Large intestine (tissue), 3 donors: ENCODE measurements at regions not wholly inside any gene's neighbourhood (a gene's known extent, or its start where the extent isn't known, plus 50 kb on each side); places are given as distances from the start of the nearest gene placed in this dataset.
"Not testable (repeated sequence)": the region's sequence is repeated elsewhere in the genome, so short reads cannot be mapped to it uniquely, and the experiment has no call there.

Source experiments
- DNase-seq, 2 donors: peaks; one replicate each; pipeline versions ENCODE4 v3.0.0 to v3.0.0-alpha.2; 2013
- H3K27ac ChIP-seq: one replicate; pipeline ENCODE4 v1.5.1; 2013; ENCODE audit warnings: low read length
- H3K27me3 ChIP-seq: 2 replicates; pipeline ENCODE4 v1.6.1; 2013; ENCODE audit warnings: low read length; ENCODE audit not compliant: control insufficient read depth, insufficient read depth
- H3K36me3 ChIP-seq: 2 replicates; pipeline ENCODE4 v1.6.1; 2013; ENCODE audit warnings: low read length; ENCODE audit not compliant: control insufficient read depth, insufficient read depth
- H3K4me1 ChIP-seq: one replicate; pipeline ENCODE4 v1.6.1; 2013; ENCODE audit warnings: low read length; ENCODE audit not compliant: control insufficient read depth, insufficient read depth
- H3K4me3 ChIP-seq: one replicate; pipeline ENCODE4 v1.5.1; 2013; ENCODE audit warnings: low read length
- H3K9me3 ChIP-seq: one replicate; pipeline ENCODE4 v1.6.1; 2013; ENCODE audit warnings: mild to moderate bottlenecking, low read depth, low read length, moderate library complexity; ENCODE audit not compliant: control insufficient read depth
- WGBS: methylation state at CpG from one replicate; pipeline ENCODE4 v1.1.5; 2013; ENCODE audit warnings: low lambda C conversion rate; ENCODE audit not compliant: insufficient coverage; 5-methylcytosine and 5-hydroxymethylcytosine counted together

- H3K4me3 ChIP-seq = no peak overlapping the region
- H3K27me3 ChIP-seq = no peaks in the 10 kb centered on the region
- H3K27ac ChIP-seq = no peak overlapping the region
- no peaks in the 10 kb centered on the region for H3K9me3 ChIP-seq
- WGBS = 67% methylated on average over 1 of the region's 1 CpG
- H3K4me1 ChIP-seq = no peaks in the 10 kb centered on the region
- no peaks in the 10 kb centered on the region for H3K36me3 ChIP-seq
- DNase-seq = no peak
These were observed 670.5 kb upstream of the ATXN7L3B start for GRCh38 chr12:73867147-73867546.

GRCh38 chr12:73877291-73877690 lies 660.3 kb upstream of the ATXN7L3B start:
- H3K4me3 ChIP-seq, H3K27me3 ChIP-seq, H3K27ac ChIP-seq, H3K4me1 ChIP-seq, H3K9me3 ChIP-seq, DNase-seq, H3K36me3 ChIP-seq: not testable (repeated sequence)
- no CpG with 5 or more reads among the region's 6 CpGs for WGBS

GRCh38 chr12:73892201-73892600 lies 645.4 kb upstream of the ATXN7L3B start:
- DNase-seq = peak in 1 of 2 donors; percentile 57
- no peaks in the 10 kb centered on the region for H3K9me3 ChIP-seq
- H3K27me3 ChIP-seq = no peaks in the 10 kb centered on the region
- no CpG with 5 or more reads among the region's 1 CpG for WGBS
- H3K4me3 ChIP-seq = no peak overlapping the region
- no peaks in the 10 kb centered on the region for H3K4me1 ChIP-seq
- no peaks in the 10 kb centered on the region for H3K36me3 ChIP-seq
- no peak overlapping the region for H3K27ac ChIP-seq

- Histone ChIP-seq H3K27ac (no peak overlapping the region), H3K4me1 (no peaks in the 10 kb centered on the region), H3K4me3 (no peak overlapping the region), H3K36me3 (no peaks in the 10 kb centered on the region), H3K9me3 (no peaks in the 10 kb centered on the region), H3K27me3 (no peaks in the 10 kb centered on the region)
- WGBS = 70% methylated on average over 2 of the region's 4 CpGs
- no peak for DNase-seq
These were observed 639.0 kb upstream of the ATXN7L3B start for GRCh38 chr12:73898645-73899044.

DNA sequence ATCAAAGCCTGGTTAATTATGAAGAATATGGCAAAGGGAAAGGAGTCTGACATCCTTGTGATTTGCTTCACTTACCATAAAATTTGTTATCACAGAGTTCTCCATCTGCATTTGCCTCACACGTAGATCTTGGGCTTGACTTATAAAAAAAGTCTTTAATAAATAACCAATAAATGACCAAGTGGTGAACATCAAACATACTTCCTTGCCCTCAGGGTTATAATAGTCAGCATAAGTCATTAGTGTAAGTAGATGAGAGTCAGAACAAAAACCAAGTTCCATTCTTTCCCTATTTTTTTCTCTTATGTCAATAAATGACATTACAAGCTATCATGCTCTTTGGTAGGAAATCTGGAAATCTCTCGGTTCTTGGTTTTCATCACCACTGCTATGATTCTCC lies 635.4 kb upstream of the ATXN7L3B start:
- WGBS = 90% methylated on average over 1 of the region's 2 CpGs

DNA sequence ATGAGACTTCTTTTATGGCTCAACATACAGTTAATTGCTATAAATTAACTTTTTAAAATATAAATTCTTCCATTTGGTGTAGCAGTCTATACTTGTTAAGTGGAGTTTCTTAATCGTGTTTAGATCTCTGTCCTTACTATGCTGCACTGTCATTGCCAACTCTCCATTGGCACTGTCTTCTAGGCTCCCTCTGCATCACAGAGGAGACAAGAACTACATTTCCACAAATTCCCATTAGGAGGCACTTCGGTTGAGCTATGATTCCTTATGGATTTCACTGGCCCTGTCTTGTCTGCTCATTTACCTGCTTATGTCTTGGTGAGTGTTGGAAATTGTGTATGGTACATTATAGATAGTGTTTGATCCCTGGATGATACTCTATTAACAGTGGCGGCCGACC lies 630.9 kb upstream of the ATXN7L3B start:
- Histone ChIP-seq H3K9me3 (no peaks in the 10 kb centered on the region), H3K4me1 (no peaks in the 10 kb centered on the region), H3K4me3 (no peak overlapping the region), H3K36me3 (no peaks in the 10 kb centered on the region), H3K27ac (no peak overlapping the region), H3K27me3 (no peaks in the 10 kb centered on the region)
- 96% methylated on average over 4 of the region's 4 CpGs for WGBS
- DNase-seq = no peak

More for the DNA sequence above, 635.4 kb upstream of the ATXN7L3B start:
- H3K36me3 ChIP-seq = no peaks in the 10 kb centered on the region
- H3K9me3 ChIP-seq = no peaks in the 10 kb centered on the region
- H3K4me3 ChIP-seq = no peak overlapping the region
- no peaks in the 10 kb centered on the region for H3K4me1 ChIP-seq
- H3K27me3 ChIP-seq = no peaks in the 10 kb centered on the region
- H3K27ac ChIP-seq = no peak overlapping the region
- no peak for DNase-seq

GRCh38 chr12:73935817-73936216 lies 601.8 kb upstream of the ATXN7L3B start:
- WGBS = no CpG with 5 or more reads among the region's 1 CpG
- Histone ChIP-seq H3K27me3 (no peaks in the 10 kb centered on the region), H3K4me3 (no peak overlapping the region), H3K36me3 (no peaks in the 10 kb centered on the region), H3K27ac (no peak overlapping the region), H3K9me3 (no peaks in the 10 kb centered on the region), H3K4me1 (no peaks in the 10 kb centered on the region)
- DNase-seq = no peak

- no peaks in the 10 kb centered on the region for H3K27me3 ChIP-seq
- no peak for DNase-seq
- no peaks in the 10 kb centered on the region for H3K36me3 ChIP-seq
- H3K4me1 ChIP-seq = no peaks in the 10 kb centered on the region
- 88% methylated on average over 5 of the region's 8 CpGs for WGBS
- no peak overlapping the region for H3K4me3 ChIP-seq
- H3K27ac ChIP-seq = no peak overlapping the region
- no peaks in the 10 kb centered on the region for H3K9me3 ChIP-seq
These were observed 590.2 kb upstream of the ATXN7L3B start for GRCh38 chr12:73947326-73948026.

GRCh38 chr12:73950507-73950906 lies 587.1 kb upstream of the ATXN7L3B start:
- no peaks in the 10 kb centered on the region for H3K27me3 ChIP-seq
- no peak overlapping the region for H3K4me3 ChIP-seq
- H3K9me3 ChIP-seq = no peaks in the 10 kb centered on the region
- no peak overlapping the region for H3K27ac ChIP-seq
- 14% methylated on average over 1 of the region's 1 CpG for WGBS
- no peaks in the 10 kb centered on the region for H3K4me1 ChIP-seq
- DNase-seq = no peak
- no peaks in the 10 kb centered on the region for H3K36me3 ChIP-seq

GRCh38 chr12:73951956-73952703 lies 585.5 kb upstream of the ATXN7L3B start:
- Histone ChIP-seq H3K9me3 (no peaks in the 10 kb centered on the region), H3K4me3 (no peak overlapping the region), H3K27ac (no peak overlapping the region), H3K36me3 (no peaks in the 10 kb centered on the region), H3K4me1 (no peaks in the 10 kb centered on the region), H3K27me3 (no peaks in the 10 kb centered on the region)
- DNase-seq = no peak
- 93% methylated on average over 3 of the region's 3 CpGs for WGBS

- Histone ChIP-seq H3K27ac (no peak overlapping the region), H3K4me3 (no peak overlapping the region), H3K27me3 (no peaks in the 10 kb centered on the region), H3K4me1 (no peaks in the 10 kb centered on the region), H3K9me3 (no peaks in the 10 kb centered on the region), H3K36me3 (no peaks in the 10 kb centered on the region)
- WGBS = 89% methylated on average over 2 of the region's 3 CpGs
- no peak for DNase-seq
These were observed 573.0 kb upstream of the ATXN7L3B start for GRCh38 chr12:73964641-73965040.
